ENCODE measurements at regions not wholly inside any gene's neighbourhood (a gene's known extent, or its start where the extent isn't known, plus 50 kb on each side); places are given as distances from the start of the nearest gene placed in this dataset.

DNA sequence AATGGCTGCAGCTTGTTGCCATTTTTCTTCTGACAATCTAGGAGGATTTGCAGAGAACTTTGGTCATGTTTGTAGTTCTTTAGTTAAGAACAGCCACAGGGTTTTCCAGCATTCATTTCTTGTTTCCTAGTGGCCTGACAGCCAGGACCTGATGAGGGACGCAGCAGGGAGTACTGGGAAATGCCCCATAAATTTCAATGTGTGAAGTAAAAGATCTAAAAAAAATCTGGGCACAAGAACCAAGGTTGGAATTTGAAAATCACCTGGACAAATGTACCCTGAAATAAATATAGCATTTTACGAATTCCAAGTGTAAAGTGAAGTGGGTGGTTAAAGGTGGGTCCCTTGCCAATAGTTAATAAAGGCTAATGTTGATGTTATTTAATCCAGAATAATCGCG is 195.0 kb downstream of the ZIC1 start:
- DNase-seq = no peak

GRCh38 chr3:147613725-147614124 is 204.6 kb downstream of the ZIC1 start:
- no peak for DNase-seq

DNA sequence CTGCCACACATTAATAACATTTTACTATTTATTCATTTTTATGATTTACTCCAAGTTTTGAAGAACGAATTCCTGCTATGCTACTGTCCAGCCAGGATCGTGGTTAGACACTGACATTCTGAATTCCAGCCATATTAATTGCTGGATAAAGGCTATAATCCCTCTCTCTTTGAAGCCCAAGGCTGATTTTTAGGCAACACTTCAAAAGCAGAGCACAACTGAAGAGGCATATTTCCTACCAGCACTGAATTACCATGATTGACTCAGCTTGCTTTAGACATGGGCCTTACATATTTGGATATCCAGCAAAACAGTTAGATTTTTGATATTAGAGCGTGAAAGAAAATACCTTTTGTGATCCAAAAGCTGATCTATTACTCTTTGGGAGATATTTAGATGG is 205.0 kb downstream of the ZIC1 start:
- peak; percentile 46 for DNase-seq

GRCh38 chr3:147615035-147615434 is 205.9 kb downstream of the ZIC1 start:
- DNase-seq = no peak

DNA sequence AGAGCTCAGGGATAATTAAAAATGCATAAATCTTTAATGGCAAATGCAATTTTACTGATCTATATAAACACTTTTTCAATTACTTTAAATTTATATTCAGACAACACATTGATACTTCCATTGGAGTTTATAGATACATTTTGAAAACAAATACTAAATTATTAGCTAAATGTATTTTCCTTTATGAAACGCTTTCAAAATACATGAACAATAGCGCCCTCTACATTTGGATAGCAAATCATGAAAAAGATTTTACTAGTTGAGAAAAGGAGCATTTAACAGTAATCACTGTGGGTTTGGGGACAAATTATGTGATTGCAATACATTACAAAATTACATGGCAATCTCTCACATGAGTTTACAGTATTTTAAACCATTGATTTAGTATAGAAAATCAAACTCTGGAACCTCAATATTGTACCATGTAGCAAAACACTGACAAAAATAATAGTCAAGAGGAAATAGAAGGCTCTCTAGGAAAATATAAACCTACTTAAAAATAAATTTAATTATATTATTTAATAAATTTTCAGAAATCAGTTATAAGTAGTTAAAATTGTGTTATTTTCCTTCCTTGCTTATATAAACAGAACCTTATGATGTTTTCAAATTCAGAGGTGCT is 207.9 kb downstream of the ZIC1 start:
- DNase-seq = peak; percentile 39

GRCh38 chr3:147618691-147619090 is 209.5 kb downstream of the ZIC1 start:
- no peak for DNase-seq

DNA sequence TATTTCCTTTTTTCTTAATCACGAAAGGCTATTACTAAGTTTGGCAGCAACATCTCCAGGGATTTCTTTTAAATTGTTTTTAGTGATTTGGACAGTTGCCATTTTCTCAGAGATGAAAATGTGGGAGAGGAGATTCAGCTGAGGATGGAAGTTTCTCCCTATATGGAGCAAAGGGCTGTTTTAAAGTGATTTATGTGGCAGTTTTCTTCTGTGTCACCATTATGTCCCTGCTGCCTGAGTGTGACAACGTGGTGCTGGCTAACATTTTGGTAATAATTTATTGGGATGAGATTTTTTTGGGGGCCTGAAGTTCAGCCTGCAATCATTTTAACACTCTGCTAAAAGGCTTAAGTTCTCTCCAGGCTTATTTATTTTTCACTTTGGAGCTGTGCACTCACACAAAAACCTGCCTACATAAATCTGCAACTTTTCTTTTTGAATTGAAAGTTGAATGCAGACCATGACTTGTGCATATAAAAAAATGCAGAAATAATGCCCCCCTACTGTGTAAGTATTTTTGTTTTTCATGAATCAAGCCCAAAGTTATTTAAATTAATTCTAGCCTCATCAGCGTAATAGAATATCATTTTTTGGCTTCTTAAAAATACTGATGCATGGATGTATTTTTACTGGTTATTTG is 210.9 kb downstream of the ZIC1 start:
- peak; percentile 41 for DNase-seq

GRCh38 chr3:147620906-147621305 is 211.7 kb downstream of the ZIC1 start:
- peak; percentile 70 for DNase-seq

- DNase-seq = peak; percentile 28
These were observed 221.8 kb downstream of the ZIC1 start for GRCh38 chr3:147630921-147631415.

DNA sequence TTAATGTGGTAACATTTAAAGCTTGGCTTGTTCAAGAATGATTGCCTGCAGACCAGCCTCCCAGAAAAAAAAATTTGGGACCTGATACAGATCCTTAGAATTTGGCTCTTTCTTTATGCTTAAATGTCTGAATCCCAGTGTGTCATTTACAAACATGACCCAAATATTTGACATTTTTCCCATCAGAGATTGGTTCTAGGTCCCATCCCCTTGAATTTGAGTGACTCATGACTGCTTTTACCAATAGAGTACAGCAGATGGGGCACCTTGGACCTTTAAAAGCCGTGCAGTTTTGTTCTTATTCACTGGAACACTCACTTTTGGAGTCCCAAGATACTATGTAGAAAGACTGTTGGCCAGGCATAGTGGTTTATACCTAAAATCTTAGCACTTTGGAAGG is 231.6 kb downstream of the ZIC1 start:
- peak; percentile 21 for DNase-seq

DNA sequence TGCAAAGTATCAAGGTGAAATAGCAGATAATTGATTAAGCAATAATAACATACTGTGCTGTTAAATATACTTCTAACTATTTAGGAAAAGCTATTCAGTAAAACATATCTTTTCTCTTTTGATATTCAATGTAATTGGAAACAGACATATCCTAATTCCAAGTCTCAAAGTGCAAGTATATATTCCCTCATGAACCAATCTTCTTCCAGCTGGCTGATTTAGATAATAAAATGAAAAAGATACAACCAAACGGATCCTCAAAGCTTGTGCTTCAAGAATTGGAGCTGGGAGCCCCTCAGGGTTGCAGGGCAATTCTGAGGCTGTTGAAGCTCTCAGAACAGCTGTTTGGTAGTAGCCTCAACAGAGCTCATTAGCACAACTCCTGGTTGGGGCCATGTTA is 236.6 kb downstream of the ZIC1 start:
- no peak for DNase-seq

GRCh38 chr3:147649475-147649874 is 240.3 kb downstream of the ZIC1 start:
- DNase-seq = no peak

- peak; percentile 59 for DNase-seq
These were observed 242.1 kb downstream of the ZIC1 start for GRCh38 chr3:147651107-147651778.

DNA sequence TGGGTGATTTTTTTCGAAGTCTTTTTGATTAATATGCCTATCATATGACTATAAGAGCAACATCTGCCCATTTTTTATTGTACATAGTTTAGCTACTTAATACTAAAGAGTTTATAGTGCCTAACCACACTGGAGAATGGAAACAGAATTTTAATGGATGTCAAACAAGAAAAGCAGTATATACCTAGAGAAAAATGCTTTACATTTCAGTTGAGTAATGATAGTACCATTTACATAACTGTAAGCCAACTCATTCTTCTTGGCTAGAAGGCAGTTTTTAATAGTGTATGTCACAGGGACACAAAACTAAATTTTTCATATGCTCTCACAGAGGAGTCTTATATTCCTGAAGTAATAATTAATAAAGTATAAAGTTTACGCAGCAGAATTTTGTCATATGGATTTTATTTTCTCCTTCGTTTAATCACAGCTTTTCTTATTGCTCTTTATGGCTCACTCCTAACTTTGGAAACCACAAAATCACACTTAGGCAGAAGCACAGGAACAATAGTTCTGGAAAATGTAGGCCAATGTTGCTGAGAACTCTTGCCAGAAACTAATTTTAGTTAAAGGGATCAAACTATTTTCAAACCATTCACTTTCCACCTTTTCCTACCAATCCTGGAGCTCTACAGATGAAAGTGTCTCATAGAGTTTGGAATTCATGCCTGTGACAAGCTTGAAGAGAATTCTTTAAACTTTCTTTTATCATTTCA is 243.6 kb downstream of the ZIC1 start:
- peak; percentile 80 for DNase-seq

DNA sequence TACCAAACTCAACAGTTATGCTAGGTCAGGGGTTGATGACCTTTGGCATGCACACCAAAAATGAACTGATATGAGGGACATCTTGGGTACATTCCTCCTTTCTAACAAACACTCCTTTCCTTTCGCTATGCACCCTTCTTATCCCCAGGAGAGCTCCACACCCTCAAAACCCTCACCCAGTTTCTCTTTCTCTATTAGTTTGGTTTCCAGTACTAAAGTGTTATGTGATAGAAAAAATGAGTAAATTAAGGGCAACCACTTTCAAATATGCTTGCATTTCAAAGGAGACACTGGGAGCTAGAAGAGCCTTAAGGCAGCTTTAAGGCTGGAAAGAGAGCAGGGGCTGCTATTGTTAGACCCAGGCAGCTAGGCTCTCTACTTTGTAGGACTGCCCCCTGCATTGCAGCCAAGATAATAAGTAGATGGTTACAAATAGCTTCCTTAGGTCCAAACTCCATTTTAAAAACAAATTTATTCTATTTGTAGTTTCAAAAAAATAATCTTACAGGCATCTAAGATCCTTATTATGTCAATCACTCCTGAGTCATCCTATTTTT is 244.3 kb downstream of the ZIC1 start:
- no peak for DNase-seq

DNA sequence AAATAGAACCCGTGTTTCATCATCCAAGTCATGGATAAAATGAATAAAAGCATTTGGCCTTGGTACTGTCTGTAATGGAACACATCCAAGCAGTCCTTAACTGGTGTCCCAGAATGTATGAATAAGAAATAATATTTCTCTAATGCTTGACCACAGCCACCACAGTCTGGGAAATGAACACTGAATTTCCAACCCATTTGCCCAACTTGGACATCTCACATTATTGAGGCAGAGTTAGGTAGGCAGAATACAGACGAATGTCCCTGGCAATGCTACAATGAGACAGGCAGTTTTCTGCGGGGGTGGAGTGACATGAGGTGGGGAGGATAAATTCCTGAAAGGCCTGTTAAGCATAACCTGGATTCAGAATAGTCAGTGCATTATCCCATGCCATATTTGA is 245.7 kb downstream of the ZIC1 start:
- DNase-seq = peak; percentile 82

DNA sequence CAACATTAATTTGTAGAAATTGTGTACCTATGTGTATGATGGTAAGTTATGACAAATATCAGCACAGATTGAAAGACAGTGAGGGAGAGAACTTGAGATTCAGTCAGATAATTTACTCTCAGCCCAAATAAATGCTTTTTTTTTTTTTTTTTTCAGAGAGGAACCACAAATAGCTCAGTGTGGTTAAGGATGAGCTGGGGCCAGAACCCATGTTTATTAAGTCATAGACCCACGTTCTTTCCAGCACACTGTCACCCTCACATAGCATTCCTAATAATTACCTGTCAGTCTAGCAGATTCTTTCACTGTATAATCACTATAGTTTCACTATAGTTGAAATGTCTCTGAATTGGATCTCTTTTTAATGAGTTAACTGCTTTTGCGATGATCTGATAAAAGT is 246.1 kb downstream of the ZIC1 start:
- DNase-seq = peak; percentile 88

GRCh38 chr3:147656023-147656422 is 246.9 kb downstream of the ZIC1 start:
- peak; percentile 56 for DNase-seq

DNA sequence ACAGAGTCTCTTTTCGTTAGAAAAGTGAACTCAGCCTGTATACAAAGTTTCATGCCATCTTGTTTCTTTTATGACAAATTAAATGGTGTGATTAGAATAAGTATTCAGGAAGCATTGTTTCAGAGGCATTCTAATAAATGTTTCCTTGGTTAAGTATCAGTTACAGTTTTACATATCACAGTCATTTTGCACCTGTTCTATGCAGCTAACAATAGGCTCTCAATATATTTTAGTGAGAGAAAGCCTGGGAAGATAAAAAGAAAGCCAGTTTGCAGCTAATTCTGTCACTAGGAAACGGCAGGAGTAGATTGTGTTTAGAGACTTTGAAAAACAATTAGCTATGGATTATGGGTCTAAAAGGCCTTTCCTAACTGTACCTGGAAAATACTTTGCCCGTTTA is 252.8 kb downstream of the ZIC1 start:
- no peak for DNase-seq

GRCh38 chr3:147662705-147663104 is 253.5 kb downstream of the ZIC1 start:
- no peak for DNase-seq

DNA sequence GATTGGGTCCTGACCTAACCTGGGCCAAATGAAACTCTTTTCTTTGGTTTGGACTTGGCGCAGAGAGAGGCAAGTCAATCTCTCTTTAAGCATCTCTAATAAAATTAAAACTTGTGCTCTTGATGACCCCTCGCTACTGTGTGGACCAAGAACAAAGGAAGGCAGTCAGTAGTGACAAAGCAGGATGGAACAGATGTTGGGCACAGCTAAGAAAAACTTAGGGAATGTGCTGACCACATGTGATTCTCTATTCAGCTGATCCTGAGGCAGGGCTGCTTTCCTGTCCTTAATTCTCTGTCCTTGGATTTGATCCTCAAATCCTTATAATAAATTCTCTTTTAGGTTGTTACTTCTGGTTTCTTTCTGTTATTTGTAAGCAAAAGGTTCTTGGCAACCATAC is 259.9 kb downstream of the ZIC1 start:
- peak; percentile 1 for DNase-seq

DNA sequence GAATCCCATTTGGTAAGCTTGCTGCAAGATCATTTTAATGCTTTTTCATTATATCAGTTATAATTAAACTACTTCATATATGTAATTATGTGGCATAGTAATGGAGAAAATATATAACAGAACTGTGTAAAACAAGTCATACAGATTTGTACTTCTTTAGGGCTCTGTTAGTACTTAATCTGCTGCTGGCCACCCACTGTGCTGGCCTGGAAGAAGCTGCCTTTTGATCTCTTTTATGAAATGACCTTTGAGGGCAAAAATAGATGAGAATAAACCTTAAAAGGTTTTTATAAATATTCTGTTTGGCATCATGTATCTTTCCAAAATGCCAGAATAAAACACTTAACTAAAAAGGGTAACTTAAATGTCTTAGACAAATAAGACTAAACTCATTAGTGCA is 262.9 kb downstream of the ZIC1 start:
- DNase-seq = no peak

- no peak for DNase-seq
These were observed 263.3 kb downstream of the ZIC1 start for GRCh38 chr3:147672436-147672835.
